ENCODE measurements at regions not wholly inside any gene's neighbourhood (a gene's known extent, or its start where the extent isn't known, plus 50 kb on each side); places are given as distances from the start of the nearest gene placed in this dataset.

DNA sequence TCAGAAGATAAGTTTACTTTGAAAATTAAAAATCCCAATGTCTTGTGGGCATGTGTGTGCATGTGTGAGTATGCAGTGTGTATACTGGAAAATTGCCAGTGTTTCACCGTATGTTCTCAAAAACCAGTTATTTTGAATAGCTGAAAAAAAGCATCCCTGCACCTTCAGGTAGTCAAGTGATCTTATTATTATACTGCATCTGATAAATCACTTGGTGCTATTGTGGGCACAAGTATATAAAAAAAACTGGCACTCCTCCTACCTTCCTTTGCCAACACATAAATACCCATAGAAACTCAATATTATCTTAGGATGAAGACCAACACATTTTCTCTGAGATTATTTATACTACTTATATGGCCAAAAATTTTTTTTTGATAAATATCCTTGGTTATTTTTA, 91.5 kb upstream of the MAP9 start:
- TF ChIP-seq SMC3 (conservative IDR thresholded peaks at IDR 0.05; ENCODE audit: poor library complexity) (no peak), EZH2 (IDR thresholded peaks at IDR 0.05; ENCODE audit: borderline replicate concordance, insufficient read depth, low read length, poor library complexity, severe bottlenecking) (no peak), CTCF (IDR thresholded peaks at IDR 0.05; ENCODE audit: poor library complexity, severe bottlenecking) (no peak), MXI1 (conservative IDR thresholded peaks at IDR 0.05; ENCODE audit: poor library complexity, severe bottlenecking) (no peak), RAD21 (conservative IDR thresholded peaks at IDR 0.05) (no peak), POLR2AphosphoS5 (IDR thresholded peaks at IDR 0.05) (no peak), EP300 (conservative IDR thresholded peaks at IDR 0.05; ENCODE audit: poor library complexity, severe bottlenecking) (no peak), TAF1 (IDR thresholded peaks at IDR 0.05; ENCODE audit: low read depth) (no peak)
- TF ChIP-seq, protein P1, sequence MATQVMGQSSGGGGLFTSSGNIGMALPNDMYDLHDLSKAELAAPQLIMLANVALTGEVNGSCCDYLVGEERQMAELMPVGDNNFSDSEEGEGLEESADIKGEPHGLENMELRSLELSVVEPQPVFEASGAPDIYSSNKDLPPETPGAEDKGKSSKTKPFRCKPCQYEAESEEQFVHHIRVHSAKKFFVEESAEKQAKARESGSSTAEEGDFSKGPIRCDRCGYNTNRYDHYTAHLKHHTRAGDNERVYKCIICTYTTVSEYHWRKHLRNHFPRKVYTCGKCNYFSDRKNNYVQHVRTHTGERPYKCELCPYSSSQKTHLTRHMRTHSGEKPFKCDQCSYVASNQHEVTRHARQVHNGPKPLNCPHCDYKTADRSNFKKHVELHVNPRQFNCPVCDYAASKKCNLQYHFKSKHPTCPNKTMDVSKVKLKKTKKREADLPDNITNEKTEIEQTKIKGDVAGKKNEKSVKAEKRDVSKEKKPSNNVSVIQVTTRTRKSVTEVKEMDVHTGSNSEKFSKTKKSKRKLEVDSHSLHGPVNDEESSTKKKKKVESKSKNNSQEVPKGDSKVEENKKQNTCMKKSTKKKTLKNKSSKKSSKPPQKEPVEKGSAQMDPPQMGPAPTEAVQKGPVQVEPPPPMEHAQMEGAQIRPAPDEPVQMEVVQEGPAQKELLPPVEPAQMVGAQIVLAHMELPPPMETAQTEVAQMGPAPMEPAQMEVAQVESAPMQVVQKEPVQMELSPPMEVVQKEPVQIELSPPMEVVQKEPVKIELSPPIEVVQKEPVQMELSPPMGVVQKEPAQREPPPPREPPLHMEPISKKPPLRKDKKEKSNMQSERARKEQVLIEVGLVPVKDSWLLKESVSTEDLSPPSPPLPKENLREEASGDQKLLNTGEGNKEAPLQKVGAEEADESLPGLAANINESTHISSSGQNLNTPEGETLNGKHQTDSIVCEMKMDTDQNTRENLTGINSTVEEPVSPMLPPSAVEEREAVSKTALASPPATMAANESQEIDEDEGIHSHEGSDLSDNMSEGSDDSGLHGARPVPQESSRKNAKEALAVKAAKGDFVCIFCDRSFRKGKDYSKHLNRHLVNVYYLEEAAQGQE (IDR thresholded peaks at IDR 0.05; ENCODE audit: borderline replicate concordance), result no peak

Data from neural cell (in vitro differentiated cells).